H9 (cell line): ENCODE measurements at regions not wholly inside any gene's neighbourhood (a gene's known extent, or its start where the extent isn't known, plus 50 kb on each side); places are given as distances from the start of the nearest gene placed in this dataset.

ENCODE experiments used
- DNase-seq: peaks from one replicate; pipeline ENCODE4 v3.0.0-alpha.2; 2017
- H2AFZ ChIP-seq: one replicate; pipeline ENCODE4 v1.6.1; 2013; ENCODE audit warnings: mild to moderate bottlenecking, low read length, control low read depth, moderate library complexity
- H2AK5ac ChIP-seq: 2 replicates; pipeline ENCODE4 v1.6.1; 2013; ENCODE audit warnings: low read length, control low read depth, mixed read lengths; ENCODE audit not compliant: insufficient read length
- H2BK120ac ChIP-seq: one replicate; pipeline ENCODE4 v1.6.1; 2013; ENCODE audit warnings: low read depth, mild to moderate bottlenecking, low read length, control low read depth, inconsistent platforms; ENCODE audit not compliant: poor library complexity, severe bottlenecking
- H2BK12ac ChIP-seq: 2 replicates; pipeline ENCODE4 v1.6.1; 2013; ENCODE audit warnings: low read length, control low read depth, mixed read lengths, low read depth; ENCODE audit not compliant: insufficient read length
- H2BK15ac ChIP-seq: 2 replicates; pipeline ENCODE4 v1.6.1; 2013; ENCODE audit warnings: low read depth, low read length, control low read depth
- H2BK20ac ChIP-seq: one replicate; pipeline ENCODE4 v1.6.1; 2013; ENCODE audit warnings: low read depth, mild to moderate bottlenecking, low read length, control low read depth, inconsistent platforms; ENCODE audit not compliant: poor library complexity, severe bottlenecking
- H2BK5ac ChIP-seq: 2 replicates; pipeline ENCODE4 v1.6.1; 2013; ENCODE audit warnings: low read length, control low read depth, mixed read lengths; ENCODE audit not compliant: insufficient read length
- H3K14ac ChIP-seq: 2 replicates; pipeline ENCODE4 v1.6.1; 2013; ENCODE audit warnings: low read length, control low read depth; ENCODE audit not compliant: insufficient read depth
- H3K18ac ChIP-seq: 2 replicates; pipeline ENCODE4 v1.6.1; 2013; ENCODE audit warnings: low read depth, mild to moderate bottlenecking, mixed read lengths, low read length, control low read depth; ENCODE audit not compliant: insufficient read length
- H3K23ac ChIP-seq: 2 replicates; pipeline ENCODE4 v1.6.1; 2013; ENCODE audit warnings: low read length, control low read depth, mixed read lengths, low read depth; ENCODE audit not compliant: insufficient read length
- H3K23me2 ChIP-seq: 2 replicates; pipeline ENCODE4 v1.6.1; 2013; ENCODE audit warnings: low read depth, mild to moderate bottlenecking, mixed read lengths, low read length, control low read depth; ENCODE audit not compliant: insufficient read length, poor library complexity, severe bottlenecking
- H3K27ac ChIP-seq: 2 replicates; pipeline ENCODE4 v1.5.1; 2013; ENCODE audit warnings: low read length, control low read depth, mixed read lengths, low read depth; ENCODE audit not compliant: insufficient read length
- H3K27me3 ChIP-seq: 2 replicates; pipeline ENCODE4 v1.6.1; 2013; ENCODE audit warnings: low read length, control low read depth, inconsistent platforms; ENCODE audit not compliant: insufficient read depth
- H3K4ac ChIP-seq: 2 replicates; pipeline ENCODE4 v1.6.1; 2013; ENCODE audit warnings: low read depth, mild to moderate bottlenecking, control low read depth, inconsistent platforms, low read length, moderate library complexity
- H3K4me1 ChIP-seq: 2 replicates; pipeline ENCODE4 v1.6.1; 2013; ENCODE audit warnings: low read length, control low read depth, inconsistent platforms; ENCODE audit not compliant: insufficient read depth
- H3K4me2 ChIP-seq: 2 replicates; pipeline ENCODE4 v1.6.1; 2013; ENCODE audit warnings: low read length, control low read depth, mixed read lengths; ENCODE audit not compliant: insufficient read length, insufficient read depth
- H3K56ac ChIP-seq: 2 replicates; pipeline ENCODE4 v1.6.1; 2013; ENCODE audit warnings: low read depth, mild to moderate bottlenecking, mixed read lengths, low read length, control low read depth; ENCODE audit not compliant: insufficient read length
- H3K79me1 ChIP-seq: 2 replicates; pipeline ENCODE4 v1.6.1; 2013; ENCODE audit warnings: low read depth, mild to moderate bottlenecking, moderate library complexity, low read length, control low read depth, inconsistent platforms; ENCODE audit not compliant: insufficient read depth, poor library complexity, severe bottlenecking
- H3K79me2 ChIP-seq: 2 replicates; pipeline ENCODE4 v1.6.1; 2013; ENCODE audit warnings: low read length, control low read depth, inconsistent platforms; ENCODE audit not compliant: insufficient read depth
- H3K9ac ChIP-seq: 2 replicates; pipeline ENCODE4 v1.6.1; 2013; ENCODE audit warnings: low read length, control low read depth, mixed read lengths; ENCODE audit not compliant: insufficient read length; ENCODE audit errors: extremely low read depth
- H3K9me3 ChIP-seq: one replicate; pipeline ENCODE4 v1.6.1; 2013; ENCODE audit warnings: low read depth, low read length, inconsistent platforms; ENCODE audit not compliant: control insufficient read depth
- H3T11ph ChIP-seq: one replicate; pipeline ENCODE4 v1.6.1; 2013; ENCODE audit warnings: mild to moderate bottlenecking, low read length, control low read depth, inconsistent platforms
- H4K20me1 ChIP-seq: one replicate; pipeline ENCODE4 v1.6.1; 2013; ENCODE audit not compliant: control insufficient read depth, insufficient read length, insufficient read depth
- H4K5ac ChIP-seq: 2 replicates; pipeline ENCODE4 v1.6.1; 2013; ENCODE audit warnings: low read depth, mild to moderate bottlenecking, mixed read lengths, low read length, control low read depth; ENCODE audit not compliant: insufficient read length
- H4K8ac ChIP-seq: replicated peaks from 2 replicates; pipeline ENCODE4 v1.6.1; 2013; ENCODE audit warnings: low read length, control low read depth, mixed read lengths, low read depth; ENCODE audit not compliant: insufficient read length
- H4K91ac ChIP-seq: 2 replicates; pipeline ENCODE4 v1.6.1; 2013; ENCODE audit warnings: low read depth, mild to moderate bottlenecking, moderate library complexity, mixed read lengths, low read length, control low read depth; ENCODE audit not compliant: insufficient read length
- H3K27ac Mint-ChIP-seq, 3 experiments: 2 replicates in 2 of 3; 3 replicates in 1 of 3; pipeline ENCODE4 v1.8.0; 2020 to 2021; ENCODE audit warnings: mixed read lengths in 3 of 3, mild to moderate bottlenecking in 1 of 3, moderate library complexity in 1 of 3
- H3K27me3 Mint-ChIP-seq: 2 replicates; pipeline ENCODE4 v1.8.0; 2021; ENCODE audit warnings: low read depth, mild to moderate bottlenecking, moderate library complexity, mixed read lengths
- H3K36me3 Mint-ChIP-seq, 3 experiments: 2 replicates in 2 of 3; 3 replicates in 1 of 3; pipeline ENCODE4 v1.8.0; 2020 to 2021; ENCODE audit warnings: low read depth in 3 of 3, mixed read lengths in 3 of 3; ENCODE audit not compliant: insufficient read depth in 1 of 3
- H3K4me1 Mint-ChIP-seq, 2 experiments: 2 replicates each; pipeline ENCODE4 v1.8.0; 2020; ENCODE audit warnings: mixed read lengths in 2 of 2
- H3K4me3 Mint-ChIP-seq, 2 experiments: 2 replicates in 1 of 2; 3 replicates in 1 of 2; pipeline ENCODE4 v1.8.0; 2020 to 2021; ENCODE audit warnings: mild to moderate bottlenecking in 2 of 2, mixed read lengths in 2 of 2, moderate library complexity in 1 of 2
- H3K9me3 Mint-ChIP-seq, 2 experiments: 2 replicates in 1 of 2; 3 replicates in 1 of 2; pipeline ENCODE4 v1.8.0; 2020; ENCODE audit warnings: mild to moderate bottlenecking in 2 of 2, mixed read lengths in 2 of 2, moderate library complexity in 1 of 2
- CTCF ChIP-seq: fragments of 200-600 bp; sonication (generic); conservative IDR thresholded peaks from 3 replicates; pipeline ENCODE4 v1.8.0; 2021; ENCODE audit warnings: antibody characterized with exemption, mild to moderate bottlenecking
- WGBS: extraction: QIAGEN DNeasy Blood & Tissue Kit; methylation state at CpG from one replicate; pipeline ENCODE4 v1.1.7; 2013; ENCODE audit warnings: missing lambda C conversion rate, low lambda C conversion rate, mixed read lengths; ENCODE audit not compliant: insufficient read length; ENCODE audit errors: extremely low coverage; 5-methylcytosine and 5-hydroxymethylcytosine counted together

- DNase-seq, result no peak
- Histone ChIP-seq H2AK5ac (no peak overlapping the region), H3K4me2 (no peak overlapping the region), H4K5ac (no peak overlapping the region), H3K23me2 (no peaks in the 10 kb centered on the region), H2AFZ (no peak overlapping the region), H3K4me1 (no peaks in the 10 kb centered on the region), H3K27ac (no peak overlapping the region), H4K8ac (no peak overlapping the region), H3K9me3 (no peaks in the 10 kb centered on the region), H3K79me1 (no peaks in the 10 kb centered on the region), H2BK5ac (no peak overlapping the region), H2BK120ac (no peak overlapping the region), H3K79me2 (no peaks in the 10 kb centered on the region), H3T11ph (no peak overlapping the region), H3K18ac (no peak overlapping the region), H3K9ac (no peak overlapping the region), H4K20me1 (no peaks in the 10 kb centered on the region), H2BK15ac (no peak overlapping the region), H4K91ac (no peak overlapping the region), H3K14ac (no peak overlapping the region), H3K56ac (no peak overlapping the region), H3K23ac (no peak overlapping the region), H3K27me3 (no peaks in the 10 kb centered on the region), H3K4ac (no peak overlapping the region), H2BK20ac (no peak overlapping the region), H2BK12ac (no peak overlapping the region)
- H3K4me3 Mint-ChIP-seq, result no peak overlapping the region
- H3K9me3 Mint-ChIP-seq, result no peaks in the 10 kb centered on the region
- WGBS, result no CpG with 5 or more reads among the region's 7 CpGs
- H3K36me3 Mint-ChIP-seq, result no peaks in the 10 kb centered on the region
- peaks cover 4% of the 10 kb centered on the region; the same call in 1 of the 2 replicates for H3K27me3 Mint-ChIP-seq
- peaks cover 0 to 4% of the 10 kb centered on the region in 2 experiments; a peak in 3 of 4 replicates for H3K4me1 Mint-ChIP-seq
- TF ChIP-seq CTCF, result no peak
- no peak overlapping the region for H3K27ac Mint-ChIP-seq
These were observed 87.1 kb upstream of the SYNDIG1 start for GRCh38 chr20:24382331-24382730.
